GM19372 (cell line): ENCODE measurements at regions not wholly inside any gene's neighbourhood (a gene's known extent, or its start where the extent isn't known, plus 50 kb on each side); places are given as distances from the start of the nearest gene placed in this dataset.

Source experiments
- ATAC-seq: cut with Tn5 transposase; IDR thresholded peaks from one replicate; pipeline ENCODE4 v1.9.1; 2021; ENCODE audit warnings: mild to moderate bottlenecking, low read depth, moderate library complexity; ENCODE audit not compliant: unreplicated experiment

- no peak for ATAC-seq
Observed at GRCh38 chr20:1811621-1812498, 83.3 kb upstream of the SIRPA start.

GRCh38 chr20:1810926-1811620, 84.1 kb upstream of the SIRPA start:
- no peak for ATAC-seq

GRCh38 chr20:1810572-1810925, 84.7 kb upstream of the SIRPA start:
- no peak for ATAC-seq

DNA sequence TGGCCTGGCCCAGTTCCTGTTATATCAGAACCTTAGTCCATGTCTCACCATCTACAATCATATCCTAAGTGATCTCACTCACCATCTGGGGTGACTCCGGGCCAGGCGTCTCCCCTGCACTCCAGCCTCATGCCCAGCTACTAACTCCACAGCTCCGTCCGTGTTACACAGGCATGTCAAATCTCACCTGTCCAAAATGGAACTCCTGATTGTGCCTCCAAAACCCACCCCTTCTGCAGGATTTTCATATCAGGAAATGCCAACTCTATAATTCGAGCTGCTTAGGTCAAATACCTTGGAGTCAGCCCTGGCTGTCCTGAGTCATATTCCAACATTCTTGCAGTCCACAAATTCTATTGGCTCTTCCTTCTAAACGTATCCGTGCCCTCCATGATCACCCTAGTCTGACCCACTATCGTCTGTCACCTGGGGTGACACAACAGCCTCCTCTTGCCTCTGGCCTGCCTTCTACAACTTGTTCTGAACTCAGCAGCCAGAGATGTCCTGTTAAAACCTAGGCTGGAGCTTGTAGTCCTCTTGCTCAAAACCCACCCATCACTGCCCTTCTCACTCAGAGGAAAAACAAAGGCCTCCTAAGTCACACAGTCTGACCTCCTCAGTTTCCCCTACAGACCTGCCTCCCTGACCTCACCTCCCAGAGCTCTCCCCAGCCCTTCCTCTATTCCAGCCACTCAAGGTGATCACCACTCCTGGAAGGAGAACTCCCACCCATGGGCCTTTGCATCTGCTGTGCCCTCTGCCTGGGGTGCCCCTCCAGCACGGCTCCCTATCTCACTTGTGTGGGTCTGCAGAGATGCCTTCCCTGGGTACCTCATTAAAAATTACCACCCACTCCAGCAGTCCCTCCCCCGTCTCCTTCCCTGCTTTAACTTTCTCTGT, 85.3 kb upstream of the SIRPA start:
- ATAC-seq: no peak

GRCh38 chr20:1809131-1809572, 86.1 kb upstream of the SIRPA start:
- no peak for ATAC-seq

- no peak for ATAC-seq
Observed at GRCh38 chr20:1808101-1808500, 87.1 kb upstream of the SIRPA start.

DNA sequence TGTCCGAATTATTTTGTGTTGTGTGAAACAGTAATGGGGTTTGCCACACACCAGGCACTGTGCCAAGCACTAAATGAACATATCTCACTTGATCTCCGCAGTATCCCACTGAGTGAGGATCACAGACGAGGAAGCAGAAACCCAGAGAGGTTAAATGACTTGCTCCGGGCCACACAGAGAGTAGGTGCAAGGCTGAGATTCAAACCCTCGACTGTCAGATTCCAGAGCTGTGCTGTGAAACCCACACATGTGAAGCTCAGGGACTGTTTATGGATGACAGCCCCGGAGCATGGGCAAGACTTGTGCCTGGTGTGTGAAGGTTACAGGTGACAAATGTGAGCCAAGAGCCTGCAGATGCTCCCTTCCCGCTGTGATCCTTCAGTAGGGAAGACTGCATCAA, 87.8 kb upstream of the SIRPA start:
- no peak for ATAC-seq

GRCh38 chr20:1806456-1806855, 88.8 kb upstream of the SIRPA start:
- ATAC-seq: no peak

GRCh38 chr20:1805816-1806215, 89.4 kb upstream of the SIRPA start:
- ATAC-seq: no peak

DNA sequence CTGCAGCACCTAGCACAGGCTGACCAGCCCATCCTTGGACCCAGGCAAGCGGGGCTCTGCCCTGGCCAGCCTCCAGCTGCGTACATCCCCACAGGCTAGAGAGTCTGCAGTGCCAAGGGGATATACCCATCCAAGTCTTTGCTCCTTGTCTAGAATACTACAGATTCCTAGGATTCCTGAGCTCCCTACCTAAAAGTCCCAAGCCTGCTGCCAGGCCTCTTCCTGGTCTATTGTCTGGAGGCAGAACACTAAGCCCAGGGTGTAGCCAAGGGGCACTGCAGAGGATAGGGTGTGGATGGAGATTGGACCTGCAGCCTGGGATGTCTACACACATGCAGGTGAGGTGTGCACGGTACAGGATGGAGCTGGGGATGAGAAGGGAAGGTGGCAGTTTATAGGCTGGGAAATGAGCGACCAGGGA, 90.0 kb upstream of the SIRPA start:
- ATAC-seq: no peak

DNA sequence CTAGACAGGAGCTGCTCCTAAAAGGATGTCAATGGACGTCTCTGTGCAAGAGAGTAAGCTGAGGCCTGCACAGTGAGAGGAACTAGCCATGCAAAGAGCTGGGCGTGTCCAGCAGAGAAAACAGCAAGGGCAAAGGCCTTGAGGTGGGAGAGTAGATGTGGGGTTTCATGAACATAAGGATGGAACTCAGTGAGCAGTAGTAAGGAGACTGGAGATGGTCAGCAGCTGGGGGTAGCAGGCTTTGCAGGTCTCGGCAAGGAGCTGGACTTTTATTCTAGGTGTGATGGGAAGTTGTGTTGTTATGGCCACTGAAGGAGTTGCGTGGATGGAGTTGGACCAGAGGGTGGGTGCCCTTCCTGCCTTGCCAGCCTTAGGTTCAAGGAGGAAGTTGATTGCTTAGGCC, 90.7 kb upstream of the SIRPA start:
- no peak for ATAC-seq

GRCh38 chr20:1803932-1804501, 91.2 kb upstream of the SIRPA start:
- no peak for ATAC-seq

GRCh38 chr20:1803061-1803931, 91.9 kb upstream of the SIRPA start:
- no peak for ATAC-seq

GRCh38 chr20:1802385-1803060, 92.7 kb upstream of the SIRPA start:
- ATAC-seq: no peak

GRCh38 chr20:1801929-1802306, 93.3 kb upstream of the SIRPA start:
- no peak for ATAC-seq

GRCh38 chr20:1801225-1801928, 93.8 kb upstream of the SIRPA start:
- ATAC-seq: no peak

- ATAC-seq: no peak
Observed at GRCh38 chr20:1800777-1801176, 94.4 kb upstream of the SIRPA start.

- ATAC-seq: no peak
Observed at GRCh38 chr20:1800180-1800579, 95.0 kb upstream of the SIRPA start.
